Left ventricle myocardium inferior (tissue), 1 donor: ENCODE measurements at regions not wholly inside any gene's neighbourhood (a gene's known extent, or its start where the extent isn't known, plus 50 kb on each side); places are given as distances from the start of the nearest gene placed in this dataset.

Experiments
- DNase-seq: peaks from one replicate; pipeline ENCODE4 v3.0.0-alpha.2; 2020
- H3K27ac ChIP-seq: fragments of 200-600 bp; replicated peaks from 2 replicates; pipeline ENCODE4 v1.8.0; 2021
- H3K27me3 ChIP-seq: fragments of 200-600 bp; 2 replicates; pipeline ENCODE4 v1.8.0; 2021; ENCODE audit warnings: low read depth
- H3K36me3 ChIP-seq: fragments of 200-600 bp; 2 replicates; pipeline ENCODE4 v1.8.0; 2021
- H3K4me1 ChIP-seq: fragments of 200-600 bp; 2 replicates; pipeline ENCODE4 v1.8.0; 2021
- H3K4me3 ChIP-seq: fragments of 200-600 bp; 2 replicates; pipeline ENCODE4 v1.8.0; 2021; ENCODE audit warnings: mild to moderate bottlenecking, moderate library complexity
- H3K9me3 ChIP-seq: fragments of 200-600 bp; replicated peaks from 2 replicates; pipeline ENCODE4 v1.8.0; 2021
- CTCF ChIP-seq: fragments of 200-600 bp; IDR thresholded peaks from 2 replicates; pipeline ENCODE4 v1.8.0; 2021; ENCODE audit warnings: antibody characterized with exemption, mild to moderate bottlenecking, borderline replicate concordance
- intact Hi-C: fragments of 100-400 bp; cut with micrococcal nuclease; formaldehyde crosslinking; loops from one replicate; pipeline ENCODE4 v1.11.0; 2022
- donor health status: DM: no; HTN: yes; CAD: no; lungs with severe emphysema.

DNA sequence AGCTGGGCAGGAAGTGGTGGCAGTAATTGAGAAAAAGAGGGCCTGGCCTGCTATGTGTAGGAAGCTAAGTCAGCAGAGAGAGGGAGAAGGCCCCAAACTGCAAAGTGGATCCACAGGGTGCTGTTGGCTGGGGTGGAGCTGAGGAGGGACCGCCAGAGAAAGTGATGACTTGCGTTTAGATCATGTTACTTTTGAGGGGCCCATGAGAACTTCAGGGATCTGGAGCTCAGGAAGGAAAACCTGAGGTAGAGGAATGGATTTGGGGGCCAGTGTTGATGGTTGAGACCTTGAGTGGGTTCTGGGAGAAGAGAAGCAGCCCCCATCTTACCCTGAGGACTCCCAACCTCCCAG, 155.5 kb downstream of the MRPL14 start:
- peaks cover 36% of the 10 kb centered on the region for H3K4me1 ChIP-seq
- intact Hi-C loops, result no loop called here
- H3K27ac ChIP-seq, result peak overlapping the region; percentile 85
- H3K36me3 ChIP-seq, result no peaks in the 10 kb centered on the region
- H3K27me3 ChIP-seq, result no peaks in the 10 kb centered on the region
- peaks cover 10% of the 10 kb centered on the region for H3K9me3 ChIP-seq
- H3K4me3 ChIP-seq, result no peak overlapping the region
- no peak for TF ChIP-seq CTCF
- DNase-seq, result no peak

GRCh38 chr6:43970913-43971775, 156.1 kb downstream of the MRPL14 start:
- peaks cover 6% of the 10 kb centered on the region for H3K9me3 ChIP-seq
- peak overlapping the region; percentile 85 for H3K27ac ChIP-seq
- no peak for TF ChIP-seq CTCF
- DNase-seq, result no peak
- H3K4me3 ChIP-seq, result no peak overlapping the region
- peaks cover 36% of the 10 kb centered on the region for H3K4me1 ChIP-seq
- no peaks in the 10 kb centered on the region for H3K27me3 ChIP-seq
- intact Hi-C loops, result no loop called here
- no peaks in the 10 kb centered on the region for H3K36me3 ChIP-seq

- DNase-seq, result no peak
- Histone ChIP-seq H3K27me3 (no peaks in the 10 kb centered on the region), H3K4me1 (peaks cover 36% of the 10 kb centered on the region), H3K9me3 (no peaks in the 10 kb centered on the region), H3K27ac (no peak overlapping the region), H3K36me3 (no peaks in the 10 kb centered on the region), H3K4me3 (no peak overlapping the region)
- intact Hi-C loops, result no loop called here
- TF ChIP-seq CTCF, result no peak
Measured at GRCh38 chr6:43970068-43970912, 157.0 kb downstream of the MRPL14 start.

- Histone ChIP-seq H3K4me1 (peaks cover 36% of the 10 kb centered on the region), H3K4me3 (no peak overlapping the region), H3K9me3 (no peaks in the 10 kb centered on the region), H3K27me3 (no peaks in the 10 kb centered on the region), H3K36me3 (no peaks in the 10 kb centered on the region), H3K27ac (no peak overlapping the region)
- no peak for DNase-seq
- TF ChIP-seq CTCF, result no peak
- intact Hi-C loops, result no loop called here
Measured at GRCh38 chr6:43969158-43969981, 157.9 kb downstream of the MRPL14 start.
